SW 1271 (cell line): ENCODE measurements at regions not wholly inside any gene's neighbourhood (a gene's known extent, or its start where the extent isn't known, plus 50 kb on each side); places are given as distances from the start of the nearest gene placed in this dataset.

Experiments used
- DNase-seq, 2 experiments: peaks; one replicate each; lab custom pipeline; 2025; lab: John Stamatoyannopoulos, UW

DNA sequence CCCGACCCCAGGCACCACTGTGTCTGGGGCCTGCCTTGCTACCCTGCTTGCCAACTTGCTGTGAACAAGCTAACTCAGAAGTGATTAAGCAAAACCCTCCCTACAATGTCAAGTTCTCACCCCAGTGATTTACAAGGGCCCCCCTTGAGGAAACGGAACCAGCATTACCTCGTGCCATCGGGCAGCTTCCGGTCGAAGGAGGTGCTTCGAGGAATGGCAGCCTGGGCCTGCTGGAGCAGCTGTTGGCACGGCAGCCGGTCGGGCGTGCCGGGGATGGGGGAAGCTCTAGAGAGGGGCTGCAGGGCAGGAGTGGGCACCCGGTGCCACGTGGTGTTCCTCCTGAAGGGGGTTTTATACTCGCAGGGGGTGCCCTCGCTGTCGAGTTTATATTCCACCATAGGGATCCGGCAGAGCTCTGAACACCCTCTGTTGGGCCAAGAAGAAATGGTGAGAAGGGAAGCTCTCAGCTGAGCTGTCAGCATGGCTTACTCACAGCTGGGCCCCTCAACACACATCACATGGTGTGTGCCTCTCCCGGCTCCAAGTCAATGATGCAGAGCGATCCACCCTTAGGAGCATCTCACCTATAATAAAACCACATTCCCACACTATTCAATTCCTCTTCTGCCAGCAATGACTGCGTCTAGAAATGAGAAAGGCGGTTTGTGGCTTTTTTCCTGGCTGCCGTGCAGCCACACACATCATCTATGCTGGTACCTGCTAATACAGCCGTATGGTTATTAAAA, 184.4 kb downstream of the SIPA1L2 start:
- no peak for DNase-seq

DNA sequence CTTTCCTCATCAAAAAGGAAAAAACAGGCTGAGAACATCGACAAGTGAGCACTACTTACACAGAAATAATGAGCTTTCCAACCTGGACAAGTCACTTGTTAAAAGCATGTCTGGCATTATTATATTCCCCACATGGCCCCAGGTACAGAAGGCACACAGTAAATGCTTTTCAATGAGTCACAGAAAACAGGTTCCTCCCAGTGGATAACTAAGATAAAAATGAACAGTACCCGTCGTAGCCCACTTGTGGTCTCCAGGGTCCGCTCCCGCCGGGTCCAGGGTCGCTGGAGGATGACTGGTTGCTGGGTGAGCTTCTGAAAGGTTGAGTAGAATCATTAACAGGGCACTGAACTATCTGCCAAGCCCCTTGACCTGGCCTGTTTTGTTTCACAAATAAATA, 186.6 kb downstream of the SIPA1L2 start:
- DNase-seq: no peak

DNA sequence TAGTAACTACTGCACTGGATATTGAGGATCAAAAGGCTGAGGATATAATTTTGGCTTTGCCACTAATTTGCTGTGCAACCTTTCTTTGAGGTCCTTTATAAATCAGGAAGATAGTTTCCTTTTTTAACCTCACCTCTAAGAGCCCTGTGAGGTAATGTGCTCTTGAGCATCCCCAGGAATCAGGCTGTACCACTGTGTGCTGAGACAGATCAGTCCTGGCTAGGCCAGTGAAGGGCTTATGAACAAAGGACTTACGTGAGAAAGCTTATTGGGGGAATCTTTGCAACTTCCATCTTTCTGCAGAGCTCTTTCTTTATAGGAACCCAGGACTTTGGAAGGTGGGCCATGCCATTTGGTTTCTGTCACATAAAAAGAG, 188.9 kb downstream of the SIPA1L2 start:
- no peak for DNase-seq

DNA sequence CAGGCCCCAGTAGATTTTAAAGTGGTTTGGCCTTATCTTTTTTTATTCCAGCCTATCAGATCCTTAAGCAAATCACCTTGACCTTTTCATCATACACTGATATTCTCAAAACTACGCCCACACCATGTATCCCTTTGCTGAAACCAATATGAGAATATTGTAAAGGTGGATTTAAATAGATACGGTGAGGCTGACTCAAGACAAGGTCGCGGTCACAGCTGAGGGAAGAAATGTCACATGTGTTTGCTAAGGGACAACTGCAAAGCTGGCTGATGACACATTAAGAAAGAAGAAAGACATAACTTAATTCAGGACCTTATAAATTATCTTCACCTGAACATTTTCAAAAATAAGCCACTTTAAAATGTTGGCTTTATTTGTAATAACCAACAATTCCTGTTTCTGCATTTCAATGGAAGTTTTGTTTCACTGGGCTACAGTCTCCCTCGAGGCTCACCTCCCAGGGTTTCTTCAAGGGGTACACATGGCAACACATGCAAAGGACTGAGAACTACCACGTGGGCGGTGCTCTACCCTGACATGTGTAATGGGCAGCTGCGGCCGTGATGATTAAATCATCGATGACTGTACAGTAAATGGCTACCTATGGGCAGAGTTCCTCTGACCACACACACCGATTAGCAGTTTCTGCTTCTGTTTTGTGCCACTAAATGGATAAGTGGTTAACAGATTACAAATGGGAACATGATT, 189.5 kb downstream of the SIPA1L2 start:
- DNase-seq: no peak

DNA sequence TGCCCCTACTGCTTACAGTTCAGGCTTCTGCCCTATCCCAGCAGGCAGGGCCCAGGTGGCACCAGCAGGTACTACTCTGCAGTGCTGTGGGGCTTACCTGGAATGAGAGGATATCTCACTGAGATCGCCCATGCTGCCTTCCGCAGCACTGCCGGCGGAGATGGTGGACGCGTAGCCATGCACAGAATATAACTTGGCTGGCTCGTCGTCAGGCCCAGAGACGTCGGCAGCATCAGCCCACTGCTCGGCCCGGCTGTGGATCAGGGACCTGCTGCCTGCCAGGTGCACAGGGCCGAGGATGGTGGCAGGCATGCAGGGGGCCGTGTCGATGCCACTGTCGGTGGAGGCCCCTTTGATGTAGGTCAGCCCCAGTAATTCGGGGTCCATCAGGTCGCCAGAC, 190.9 kb downstream of the SIPA1L2 start:
- DNase-seq: no peak

DNA sequence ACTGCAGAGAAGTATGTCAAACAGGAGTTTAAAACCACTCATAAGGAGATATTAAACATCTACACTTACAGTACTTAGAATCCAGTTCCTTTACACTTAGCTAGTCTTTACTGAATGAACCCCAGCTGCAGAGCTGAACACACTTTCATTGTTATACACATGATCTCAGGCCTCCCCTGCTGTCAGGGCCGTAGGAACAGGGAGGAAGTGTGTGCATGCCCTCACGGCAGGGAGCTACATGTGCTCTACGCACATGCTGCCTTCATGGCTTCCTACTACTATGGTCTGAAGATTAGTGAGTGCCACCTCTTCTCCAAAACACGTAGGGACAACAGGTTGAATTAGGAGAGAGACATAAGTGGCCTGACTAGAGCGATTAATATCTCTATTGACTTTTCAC, 191.5 kb downstream of the SIPA1L2 start:
- no peak for DNase-seq

DNA sequence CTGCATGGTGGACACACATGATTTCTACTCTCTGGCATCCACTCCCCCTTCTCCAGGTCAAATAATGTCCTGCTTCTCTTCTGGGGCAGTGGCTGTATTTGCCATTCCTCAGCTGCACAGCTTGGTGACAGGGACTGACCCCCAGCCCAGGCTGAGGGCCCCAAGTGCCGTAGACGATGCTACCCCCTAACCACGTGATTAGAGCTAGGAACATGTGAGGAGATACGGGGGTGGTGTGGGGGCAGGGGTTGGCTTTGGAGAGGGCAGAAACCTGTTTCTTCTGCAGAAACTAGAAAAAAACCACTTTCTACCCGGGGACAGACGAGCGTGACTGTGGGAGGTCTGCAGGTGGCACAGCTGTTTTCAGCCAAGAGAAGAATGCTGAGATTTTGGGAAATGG, 192.4 kb downstream of the SIPA1L2 start:
- DNase-seq: no peak

DNA sequence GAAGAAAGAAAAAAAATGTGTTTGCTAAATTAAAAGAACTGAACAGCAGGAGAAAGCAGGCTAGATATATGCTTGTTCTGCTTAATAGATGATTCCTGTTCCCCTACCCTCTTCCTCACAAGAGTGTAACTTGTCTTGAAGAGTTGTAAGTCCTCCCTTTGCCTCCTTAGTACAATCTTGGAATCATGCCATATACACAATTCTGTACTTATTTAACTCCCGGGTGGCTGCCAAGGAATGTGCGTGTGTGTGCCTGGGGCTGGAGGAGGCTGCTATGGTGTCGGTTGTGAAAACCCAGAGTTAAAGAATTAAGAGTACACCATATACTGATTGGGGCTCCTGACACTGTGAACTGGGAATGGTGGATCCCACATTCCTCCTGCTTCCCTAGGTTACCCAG, 194.2 kb downstream of the SIPA1L2 start:
- DNase-seq: no peak

DNA sequence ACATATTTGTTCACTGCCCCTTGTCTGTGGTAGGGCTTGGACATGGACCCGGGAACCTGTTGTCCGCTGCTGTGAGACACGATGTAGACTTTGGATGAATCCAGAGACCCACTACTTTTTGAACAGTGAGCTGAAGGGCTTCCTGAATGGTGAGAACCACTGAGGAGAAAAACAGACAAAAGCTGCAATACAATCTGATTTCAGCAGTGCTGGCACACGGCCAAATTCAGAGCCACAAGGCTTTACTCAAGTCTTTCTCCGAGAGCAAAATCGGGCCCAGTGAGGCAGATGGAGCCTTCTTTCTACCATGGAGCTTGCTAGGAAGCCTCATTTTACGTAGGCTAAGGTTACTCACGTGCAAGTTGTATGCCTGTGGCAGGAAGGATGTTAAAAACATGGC, 197.6 kb downstream of the SIPA1L2 start:
- DNase-seq: no peak

DNA sequence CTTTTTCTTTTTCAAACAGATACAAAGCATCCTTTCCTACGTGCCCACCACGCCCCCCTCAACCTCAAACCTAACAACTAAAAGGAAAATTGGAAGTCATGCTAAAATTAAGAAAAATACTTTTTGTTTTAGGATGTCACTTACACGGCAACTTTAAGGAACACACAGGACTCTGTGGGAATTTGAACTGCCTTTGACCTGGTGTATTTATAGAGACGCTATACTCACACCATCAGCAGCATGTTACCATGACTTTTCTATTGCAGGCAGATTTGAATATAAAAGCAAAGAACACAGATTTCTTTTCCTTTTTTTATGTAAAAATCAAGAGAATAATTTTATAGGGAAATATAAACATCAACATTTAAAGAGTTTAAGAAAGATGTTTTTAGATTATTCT, 198.2 kb downstream of the SIPA1L2 start:
- DNase-seq: no peak

DNA sequence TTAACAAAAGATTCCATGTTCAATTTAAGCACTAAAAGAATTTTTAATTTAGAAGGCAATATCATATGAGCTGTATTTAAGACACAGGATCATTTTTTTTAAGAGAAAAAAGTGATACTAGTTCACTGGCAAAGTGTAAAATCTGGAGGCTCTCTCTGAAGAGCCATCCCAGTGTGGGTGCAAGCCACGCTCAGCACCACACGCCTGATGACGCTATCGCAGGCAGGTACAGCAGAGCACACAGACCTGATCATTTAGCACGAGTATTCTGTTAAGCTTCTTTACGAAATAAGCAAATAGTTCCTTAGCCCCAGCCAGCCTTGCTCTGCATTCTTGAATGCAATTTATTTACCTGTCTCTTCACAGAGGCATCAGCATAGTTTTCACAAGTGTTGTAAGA, 198.6 kb downstream of the SIPA1L2 start:
- no peak for DNase-seq

DNA sequence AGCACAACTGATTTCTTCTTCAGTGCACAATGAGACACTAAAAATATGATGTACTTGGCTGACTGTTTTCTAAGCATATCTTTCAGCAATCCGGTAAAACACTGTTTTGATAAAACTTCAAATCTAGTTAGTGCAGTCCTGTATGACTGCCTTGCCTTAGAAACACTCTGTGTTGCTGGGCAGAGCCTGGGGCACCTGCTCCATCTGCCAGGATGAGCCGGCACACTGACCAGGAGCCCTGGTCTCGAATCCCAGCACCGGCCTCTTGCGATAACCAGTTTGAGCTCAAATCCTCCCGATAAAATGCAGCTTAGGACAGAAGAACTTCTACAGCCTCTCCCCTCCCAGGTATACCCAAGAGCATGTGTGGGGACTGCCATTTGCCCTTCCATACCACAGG, 199.5 kb downstream of the SIPA1L2 start:
- no peak for DNase-seq

DNA sequence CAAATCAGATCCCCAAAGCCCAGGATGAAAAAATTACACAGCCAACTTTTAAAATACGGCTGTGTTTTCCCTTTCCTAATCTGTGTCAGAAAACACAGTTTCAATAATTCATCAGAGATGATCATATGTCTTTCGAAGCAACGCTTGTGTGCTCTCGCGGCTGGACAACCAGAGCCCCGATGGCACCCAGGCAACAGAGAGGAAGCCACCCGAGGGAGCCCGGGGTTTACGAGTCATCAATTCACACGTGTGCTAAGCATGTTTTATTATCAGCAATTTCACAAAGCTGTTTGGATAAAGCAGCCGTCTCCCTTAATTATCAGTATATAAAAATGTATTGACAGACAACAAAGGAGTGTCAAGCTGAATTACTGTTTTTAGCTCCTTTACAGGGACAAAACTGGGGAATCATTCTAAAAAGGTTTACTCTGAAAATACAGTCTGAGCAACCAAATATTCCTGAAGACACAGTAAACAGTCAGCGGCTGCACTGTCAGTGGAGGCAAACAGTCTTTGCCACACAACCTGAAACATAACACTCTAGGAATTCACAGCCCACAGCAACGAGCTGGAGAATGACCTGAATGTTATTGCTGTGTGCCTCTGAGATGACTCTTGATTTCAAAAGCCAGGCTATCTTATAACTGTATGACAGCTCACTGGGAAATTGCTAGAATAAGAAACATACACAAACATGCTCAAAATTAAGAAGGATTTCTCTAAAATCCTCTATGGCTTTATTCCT, 201.0 kb downstream of the SIPA1L2 start:
- DNase-seq: no peak

DNA sequence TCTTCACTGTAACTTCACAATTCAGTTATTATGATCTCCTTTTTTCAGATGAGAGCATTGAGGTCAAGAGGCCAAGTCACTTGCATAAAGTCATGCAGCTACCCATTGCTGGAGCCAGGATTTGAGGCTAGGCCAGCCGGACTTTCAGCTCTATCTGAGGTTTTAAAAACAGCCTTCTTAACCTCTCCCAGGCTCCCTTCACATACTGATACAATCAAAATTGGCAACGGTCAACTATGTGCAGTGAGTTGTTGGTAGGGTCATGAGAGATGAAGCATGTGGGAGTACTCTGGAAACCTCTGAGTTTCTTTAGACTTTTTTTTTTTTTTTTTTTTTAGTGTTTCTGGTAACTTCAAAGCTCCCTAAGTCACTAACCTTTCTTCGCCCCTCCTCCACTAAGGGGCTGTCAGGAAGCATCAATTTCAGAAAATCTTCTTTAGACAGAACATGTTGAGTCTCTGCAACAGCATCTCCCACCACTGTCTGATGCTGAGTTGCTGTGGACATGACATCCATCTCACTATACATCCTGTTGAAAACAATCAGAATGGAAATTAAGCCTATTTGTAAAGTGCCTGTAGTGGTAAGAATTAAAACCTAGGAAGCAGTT, 201.8 kb downstream of the SIPA1L2 start:
- DNase-seq: no peak

DNA sequence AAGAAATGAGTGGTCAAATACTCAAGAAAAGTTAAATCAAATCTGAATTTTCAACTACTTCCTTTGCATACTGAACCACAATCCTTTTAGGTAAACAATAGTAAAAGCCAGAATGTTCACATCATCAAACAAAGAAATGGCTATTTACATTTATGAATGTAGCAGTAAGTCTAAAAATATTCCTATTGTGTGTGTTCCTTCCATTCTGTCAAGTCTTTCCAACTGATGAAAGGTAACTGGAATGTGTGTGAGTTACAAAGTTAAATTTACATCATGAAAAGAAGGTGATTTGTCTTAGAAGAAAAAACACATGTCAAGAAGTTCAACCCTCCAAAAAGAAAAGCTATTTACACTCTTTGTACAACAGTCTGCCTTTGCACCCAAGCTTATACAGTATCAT, 203.1 kb downstream of the SIPA1L2 start:
- DNase-seq: no peak

DNA sequence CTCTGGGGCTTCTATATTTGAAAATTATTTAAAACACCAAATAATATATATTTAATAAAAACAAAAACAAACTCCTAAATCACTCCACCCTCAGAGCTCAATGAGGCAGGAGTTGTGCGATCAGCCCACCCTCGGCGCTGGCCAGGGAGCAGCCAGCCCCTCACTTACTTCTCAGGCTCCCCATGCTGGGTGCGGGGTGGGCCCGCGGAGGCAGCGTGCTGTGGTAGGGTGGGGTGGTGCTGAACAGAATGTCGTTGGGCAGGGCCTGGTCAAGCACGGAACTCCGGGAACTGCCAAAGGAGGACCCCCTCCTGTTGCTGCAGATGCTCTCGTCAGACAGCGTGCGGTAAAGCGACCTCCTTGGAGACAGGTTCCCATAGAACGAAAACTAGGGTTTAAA, 204.5 kb downstream of the SIPA1L2 start:
- DNase-seq: no peak

DNA sequence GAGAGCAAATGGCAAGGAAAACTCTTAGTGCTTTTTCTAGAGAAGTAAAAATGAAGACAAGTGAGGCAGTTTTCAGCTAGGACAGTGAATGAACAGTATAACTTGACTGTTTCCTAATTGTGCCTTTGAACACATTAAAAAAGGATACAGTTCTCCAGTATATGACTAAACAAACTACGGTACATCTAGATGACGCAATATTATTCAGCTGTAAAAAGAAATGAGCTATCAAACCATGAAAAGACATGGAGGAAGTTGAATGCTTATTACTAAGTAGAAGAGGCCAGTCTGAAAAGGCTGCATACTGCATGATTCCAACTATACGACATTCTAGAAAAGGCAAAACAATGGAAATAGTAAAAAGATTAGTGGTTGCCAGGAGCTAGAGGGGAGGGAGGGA, 206.3 kb downstream of the SIPA1L2 start:
- DNase-seq: no peak

DNA sequence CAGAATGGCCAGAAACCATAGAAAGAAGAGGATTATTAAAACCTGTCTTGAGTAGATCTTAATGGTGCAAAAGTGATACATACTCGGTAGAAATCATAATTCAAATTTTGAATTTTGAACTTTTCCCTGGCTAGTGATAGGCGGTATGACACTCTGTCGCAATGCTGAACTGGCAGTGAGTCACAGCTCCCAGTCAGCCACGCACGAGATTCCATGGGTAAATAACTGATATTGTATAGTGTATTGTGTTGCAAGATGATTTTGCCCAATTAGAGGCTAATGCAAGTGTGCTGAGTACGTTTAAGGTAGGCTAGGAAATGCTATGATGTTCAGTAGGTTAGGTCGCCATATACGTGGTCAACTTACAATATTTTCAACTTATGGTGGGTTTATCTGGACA, 207.0 kb downstream of the SIPA1L2 start:
- no peak for DNase-seq

DNA sequence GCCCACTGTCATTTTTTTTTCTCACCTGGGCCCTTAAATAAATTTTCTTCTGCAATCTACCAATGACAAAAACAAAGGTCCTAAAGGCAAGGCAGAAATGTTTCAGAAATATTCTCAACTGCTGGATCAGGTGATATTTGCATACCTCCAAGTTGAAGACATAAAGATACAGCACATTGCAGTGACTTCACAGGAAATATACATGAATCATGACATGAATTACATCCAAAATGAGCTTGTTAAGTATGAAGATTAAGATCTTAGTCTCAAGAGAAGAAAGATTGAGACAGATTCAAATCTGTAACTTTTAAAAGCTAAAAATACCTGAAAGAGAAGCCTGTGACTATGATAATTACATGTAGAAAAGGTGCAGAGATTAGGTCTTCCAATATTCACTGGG, 207.8 kb downstream of the SIPA1L2 start:
- no peak for DNase-seq

DNA sequence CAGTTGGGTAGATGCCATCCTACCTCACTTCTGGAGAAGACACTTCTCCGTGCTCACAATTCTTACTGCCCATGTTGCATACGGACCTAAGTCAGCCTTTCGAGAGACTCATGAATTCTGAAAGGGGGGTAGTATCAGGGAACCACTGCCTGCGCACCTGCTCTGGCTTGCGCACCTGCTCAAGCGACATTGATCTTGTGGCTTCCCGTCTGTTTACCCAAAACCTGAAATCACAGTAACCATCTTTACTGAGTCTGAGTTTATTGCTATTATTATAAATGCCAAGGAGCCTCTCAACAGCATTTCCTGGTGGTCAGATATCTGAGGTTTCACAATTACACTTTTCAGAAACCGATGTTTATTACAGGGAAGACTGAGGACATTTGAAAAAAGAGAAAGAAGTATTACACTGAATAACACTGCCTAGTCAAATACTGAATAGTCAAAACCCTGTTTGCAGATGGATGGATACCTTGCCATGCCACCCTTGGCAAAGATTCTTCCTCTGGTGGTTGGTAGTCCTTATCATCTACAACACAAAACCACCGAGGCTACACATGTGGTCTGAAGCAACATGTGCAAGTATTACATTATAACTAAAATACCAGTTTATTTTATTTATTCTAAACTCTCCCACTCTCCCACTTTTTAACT, 208.7 kb downstream of the SIPA1L2 start:
- DNase-seq: no peak

DNA sequence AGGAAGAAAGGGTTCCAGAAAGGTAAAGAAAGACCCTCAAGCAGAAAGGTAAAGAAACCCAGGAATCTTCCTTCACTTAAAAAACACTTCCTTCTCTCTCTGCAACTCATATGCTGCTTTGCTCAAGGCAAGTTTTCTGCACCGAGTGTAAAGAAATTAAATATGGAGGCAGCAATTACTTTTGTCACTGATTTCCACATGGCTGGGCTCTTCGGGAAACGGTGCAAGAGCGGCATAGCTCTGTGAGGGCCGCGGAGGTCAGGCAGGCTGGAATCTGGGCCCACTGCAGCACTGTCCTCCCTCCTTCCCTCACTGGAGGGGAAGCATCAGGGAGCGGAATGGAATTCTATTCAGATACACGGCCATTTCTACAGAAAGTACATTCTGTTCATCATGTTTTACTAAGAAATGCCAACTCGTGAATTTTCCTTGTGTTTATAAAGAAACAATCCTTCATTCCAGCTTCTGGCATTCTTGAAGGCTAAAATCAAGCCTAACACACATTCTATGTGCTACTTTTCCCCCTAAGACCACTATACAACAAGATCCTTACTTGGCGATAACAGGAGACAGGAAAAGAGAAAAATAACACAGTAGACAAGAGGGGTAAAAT, 212.2 kb downstream of the SIPA1L2 start:
- no peak for DNase-seq

DNA sequence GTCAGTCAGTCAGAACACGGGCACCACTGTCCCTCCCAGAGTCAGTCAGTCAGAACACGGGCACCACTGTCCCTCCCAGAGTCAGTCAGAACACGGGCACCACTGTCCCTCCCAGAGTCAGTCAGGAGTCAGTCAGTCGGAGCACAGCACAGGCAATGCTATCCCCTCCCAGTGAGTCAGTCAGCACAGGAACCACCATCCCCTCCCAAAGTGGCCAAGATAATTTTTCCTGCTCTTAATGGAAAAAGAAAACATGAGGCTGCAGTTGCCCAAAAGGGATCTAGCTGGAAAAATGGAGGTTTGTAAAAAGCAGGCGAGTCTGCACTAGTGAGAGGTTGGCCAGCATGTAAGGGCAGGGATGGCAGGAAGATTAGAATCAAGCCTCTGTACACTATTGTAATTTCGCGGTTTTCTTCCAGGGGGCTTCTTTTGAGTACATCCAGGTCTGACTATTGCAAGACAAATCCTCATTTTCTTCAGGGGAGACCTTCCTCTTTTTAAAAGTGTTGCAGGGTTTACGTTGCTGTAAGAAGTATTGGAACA, 213.8 kb downstream of the SIPA1L2 start:
- DNase-seq: no peak
